ENCODE measurements at regions not wholly inside any gene's neighbourhood (a gene's known extent, or its start where the extent isn't known, plus 50 kb on each side); places are given as distances from the start of the nearest gene placed in this dataset.

DNA sequence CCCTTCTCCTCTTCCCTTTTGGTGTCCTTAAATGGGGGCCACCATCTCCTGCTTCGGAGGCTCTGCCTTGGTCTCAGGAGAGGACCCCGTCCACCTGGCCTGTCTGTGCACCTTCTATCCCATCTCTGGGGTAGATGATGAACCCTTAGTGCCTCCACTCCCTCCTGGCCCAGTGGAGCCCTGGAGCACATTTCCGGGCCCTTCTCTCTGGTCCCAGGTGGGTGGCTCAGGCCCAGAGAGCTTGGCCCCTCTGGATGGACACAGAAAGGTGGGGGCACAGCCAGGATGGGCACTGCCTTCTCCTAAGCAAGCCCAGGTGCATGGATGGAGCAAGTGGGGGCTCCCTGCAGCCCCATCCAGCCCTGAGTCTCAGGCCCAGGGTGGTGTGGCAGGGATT, 121.4 kb upstream of the RET start:
- Histone ChIP-seq H2AFZ (ENCODE audit: control insufficient read depth, low read length) (no peak overlapping the region), H3K36me3 (ENCODE audit: control insufficient read depth in 2 of 2, extremely low read depth in 1 of 2, insufficient read depth in 2 of 2, low read length in 2 of 2) (no peaks in the 10 kb centered on the region), H3K4me2 (ENCODE audit: control insufficient read depth, extremely low read depth, insufficient read depth, low read depth, low read length) (no peak overlapping the region), H4K20me1 (ENCODE audit: control insufficient read depth, extremely low read depth, insufficient read depth, low read length) (no peaks in the 10 kb centered on the region), H3K27me3 (ENCODE audit: control insufficient read depth, extremely low read depth, insufficient read depth, low read length) (peaks cover 12% of the 10 kb centered on the region), H3K4me1 (ENCODE audit: control insufficient read depth, extremely low read depth, insufficient read depth, low read length) (peaks cover 13% of the 10 kb centered on the region), H3K9me1 (ENCODE audit: control insufficient read depth, extremely low read depth, insufficient read depth, low read length) (no peaks in the 10 kb centered on the region), H3K79me2 (ENCODE audit: control insufficient read depth, insufficient read depth, low read length) (no peaks in the 10 kb centered on the region), H3K9ac (ENCODE audit: control insufficient read depth, extremely low read depth, insufficient read depth, low read length) (no peak overlapping the region), H3K27ac (ENCODE audit: control insufficient read depth, insufficient read depth, low read length) (no peak overlapping the region), H3K9me3 (ENCODE audit: control insufficient read depth, low read depth, low read length) (no peaks in the 10 kb centered on the region), H3K4me3 (ENCODE audit: control insufficient read depth in 2 of 3, extremely low read depth in 1 of 3, insufficient read depth in 2 of 3, low read depth in 1 of 3, low read length in 3 of 3) (no peak overlapping the region)
- DNase-seq (ENCODE audit: low read depth, low spot score) = no peak
- FAIRE-seq = no peak
- dilution Hi-C loops (cut with MboI; ENCODE audit: extremely low pct_ligation_motif_present, low sequenced_read_pairs) = no loop called here
- TF ChIP-seq EZH2 (IDR thresholded peaks at IDR 0.05; ENCODE audit: low read length) (no peak), CTCF (optimal IDR thresholded peaks at IDR 0.05 in 1 of 3, IDR thresholded peaks at IDR 0.05 in 1 of 3, conservative IDR thresholded peaks at IDR 0.05 in 1 of 3; ENCODE audit: extremely low read depth in 1 of 3, insufficient read depth in 2 of 3, low read length in 3 of 3) (no peak)

DNA sequence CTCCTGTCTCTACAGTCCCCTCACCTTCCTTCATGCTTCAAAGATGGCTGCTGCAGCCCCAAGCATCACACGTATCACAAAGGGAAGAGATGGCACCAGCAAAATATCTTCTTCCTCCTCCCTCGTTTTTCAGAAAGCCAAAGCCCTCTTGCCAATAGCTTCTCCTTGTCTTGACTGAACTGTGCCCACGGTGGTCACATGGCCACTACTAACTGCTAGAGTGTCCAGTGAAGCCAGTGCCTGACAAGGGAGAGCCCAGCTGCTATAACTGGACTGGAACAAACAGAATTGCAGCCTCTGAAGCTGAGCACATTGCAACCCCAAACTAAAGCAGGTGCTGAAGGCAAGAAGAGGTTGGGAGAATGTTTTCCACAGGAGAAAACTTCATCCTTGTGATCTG, 120.8 kb upstream of the RET start:
- Histone ChIP-seq H3K27ac (ENCODE audit: control insufficient read depth, insufficient read depth, low read length) (no peak overlapping the region), H2AFZ (ENCODE audit: control insufficient read depth, low read length) (no peak overlapping the region), H3K36me3 (ENCODE audit: control insufficient read depth in 2 of 2, extremely low read depth in 1 of 2, insufficient read depth in 2 of 2, low read length in 2 of 2) (no peaks in the 10 kb centered on the region), H3K9me1 (ENCODE audit: control insufficient read depth, extremely low read depth, insufficient read depth, low read length) (no peaks in the 10 kb centered on the region), H3K27me3 (ENCODE audit: control insufficient read depth, extremely low read depth, insufficient read depth, low read length) (peaks cover 9% of the 10 kb centered on the region), H3K79me2 (ENCODE audit: control insufficient read depth, insufficient read depth, low read length) (no peaks in the 10 kb centered on the region), H4K20me1 (ENCODE audit: control insufficient read depth, extremely low read depth, insufficient read depth, low read length) (no peaks in the 10 kb centered on the region), H3K4me2 (ENCODE audit: control insufficient read depth, extremely low read depth, insufficient read depth, low read depth, low read length) (no peak overlapping the region), H3K9me3 (ENCODE audit: control insufficient read depth, low read depth, low read length) (no peaks in the 10 kb centered on the region), H3K4me1 (ENCODE audit: control insufficient read depth, extremely low read depth, insufficient read depth, low read length) (peaks cover 17% of the 10 kb centered on the region), H3K9ac (ENCODE audit: control insufficient read depth, extremely low read depth, insufficient read depth, low read length) (no peak overlapping the region), H3K4me3 (ENCODE audit: control insufficient read depth in 2 of 3, extremely low read depth in 1 of 3, insufficient read depth in 2 of 3, low read depth in 1 of 3, low read length in 3 of 3) (no peak overlapping the region)
- dilution Hi-C loops (cut with MboI; ENCODE audit: extremely low pct_ligation_motif_present, low sequenced_read_pairs) = no loop called here
- TF ChIP-seq CTCF (optimal IDR thresholded peaks at IDR 0.05 in 1 of 3, IDR thresholded peaks at IDR 0.05 in 1 of 3, conservative IDR thresholded peaks at IDR 0.05 in 1 of 3; ENCODE audit: extremely low read depth in 1 of 3, insufficient read depth in 2 of 3, low read length in 3 of 3) (no peak), EZH2 (IDR thresholded peaks at IDR 0.05; ENCODE audit: low read length) (no peak)
- FAIRE-seq (no peak), DNase-seq (ENCODE audit: low read depth, low spot score) (no peak)
